ENCODE measurements at regions not wholly inside any gene's neighbourhood (a gene's known extent, or its start where the extent isn't known, plus 50 kb on each side); places are given as distances from the start of the nearest gene placed in this dataset.

DNA sequence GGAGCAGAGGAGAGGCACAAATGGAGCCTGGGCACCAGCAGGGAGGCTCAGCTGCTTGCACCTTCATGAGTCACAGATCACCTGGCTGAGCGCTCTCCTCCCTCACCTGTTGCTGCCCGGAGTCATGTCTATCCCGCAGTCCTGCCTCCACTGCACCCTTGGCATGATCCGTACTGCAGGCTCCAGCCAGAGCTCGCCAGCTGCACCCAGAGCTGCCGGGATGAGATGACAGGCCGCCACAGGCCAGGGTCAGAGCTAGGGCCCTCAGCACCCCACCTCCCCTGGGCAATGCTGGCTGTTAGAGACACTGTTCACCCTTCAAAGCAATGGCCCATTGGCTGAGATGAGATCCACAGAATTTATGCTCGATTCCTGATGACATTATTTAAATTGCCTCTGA, 702.8 kb downstream of the TBC1D22A start:
- TF ChIP-seq POLR2A (IDR thresholded peaks at IDR 0.05) (no peak), CTCF (IDR thresholded peaks at IDR 0.05 in 8 of 11, conservative IDR thresholded peaks at IDR 0.05 in 3 of 11) (no peak), POLR2AphosphoS5 (IDR thresholded peaks at IDR 0.05) (no peak)
- Histone ChIP-seq H3K27me3 (replicated peaks in 1 of 7) (peaks cover 0 to 7% (median 0%) of the 10 kb centered on the region in 7 donors), H3K27ac (no peak overlapping the region), H3K4me1 (no peaks in the 10 kb centered on the region), H3K9me3 (peaks cover 4 to 32% (median 19%) of the 10 kb centered on the region in 8 donors), H3K36me3 (no peaks in the 10 kb centered on the region), H3K4me3 (no peak overlapping the region)
- 79 to 94% (median 86%) methylated on average over 8 of the region's 8 CpGs for WGBS, 5 donors
- no peak for DNase-seq
- intact Hi-C loops (cut with DNase I; ENCODE audit: low total_unique reads): no loop called here

DNA sequence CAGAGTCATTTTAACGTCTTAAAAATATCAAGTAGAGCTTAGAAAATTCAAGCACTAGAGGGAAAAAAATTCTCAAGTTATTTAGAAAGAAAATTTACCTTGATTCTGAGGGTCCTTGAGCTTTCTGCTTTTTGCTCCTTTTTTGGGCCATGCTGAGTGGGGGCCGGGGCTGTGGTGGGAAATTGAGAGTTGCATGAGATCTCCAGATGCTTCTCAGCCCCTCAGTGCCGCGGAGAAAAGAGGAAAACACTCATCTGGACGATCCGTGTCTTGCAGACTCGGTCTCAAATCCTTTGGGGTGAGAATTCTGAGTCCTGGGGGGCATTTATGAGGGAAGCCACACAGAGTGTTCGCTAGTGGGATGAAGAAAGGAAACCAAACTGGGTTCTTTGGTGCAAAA, 700.8 kb downstream of the TBC1D22A start:
- intact Hi-C loops (cut with DNase I; ENCODE audit: low total_unique reads): no loop called here
- TF ChIP-seq CTCF (IDR thresholded peaks at IDR 0.05 in 8 of 11, conservative IDR thresholded peaks at IDR 0.05 in 3 of 11) (no peak), POLR2AphosphoS5 (IDR thresholded peaks at IDR 0.05) (no peak), POLR2A (IDR thresholded peaks at IDR 0.05) (no peak)
- Histone ChIP-seq H3K9me3 (peaks cover 4 to 32% (median 19%) of the 10 kb centered on the region in 8 donors), H3K4me3 (no peak overlapping the region), H3K4me1 (no peaks in the 10 kb centered on the region), H3K27me3 (replicated peaks in 1 of 7) (peaks cover 0 to 7% (median 0%) of the 10 kb centered on the region in 7 donors), H3K36me3 (no peaks in the 10 kb centered on the region), H3K27ac (no peak overlapping the region)
- DNase-seq: no peak
- WGBS, 5 donors: 73 to 82% (median 77%) methylated on average over 8 of the region's 8 CpGs

DNA sequence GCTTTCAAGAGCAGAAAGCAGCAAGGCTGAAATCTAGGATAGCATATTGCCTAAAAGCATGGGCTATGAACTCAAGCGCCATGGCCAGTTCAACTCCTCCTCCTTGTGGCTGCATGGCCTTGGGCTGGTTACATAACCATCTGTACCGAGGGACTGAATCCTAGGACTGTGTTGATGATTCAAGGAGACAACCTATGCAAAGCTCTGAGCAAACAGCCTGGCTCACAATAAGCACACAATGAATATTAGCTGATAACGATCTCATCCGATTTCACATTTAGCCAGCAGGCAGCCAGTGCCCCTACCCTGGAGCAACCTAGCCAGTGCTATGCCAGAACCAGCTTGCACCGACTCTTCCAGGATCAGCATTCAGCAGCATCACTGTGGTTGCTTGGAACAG, 698.4 kb downstream of the TBC1D22A start:
- H3K4me1 ChIP-seq: no peaks in the 10 kb centered on the region
- TF ChIP-seq POLR2AphosphoS5 (IDR thresholded peaks at IDR 0.05) (no peak), CTCF (IDR thresholded peaks at IDR 0.05 in 8 of 11, conservative IDR thresholded peaks at IDR 0.05 in 3 of 11) (no peak), POLR2A (IDR thresholded peaks at IDR 0.05) (no peak)
- intact Hi-C loops (cut with DNase I; ENCODE audit: low total_unique reads): no loop called here
- no peaks in the 10 kb centered on the region for H3K36me3 ChIP-seq
- no peak for DNase-seq
- H3K27me3 ChIP-seq (replicated peaks in 1 of 7): peaks cover 0 to 7% (median 0%) of the 10 kb centered on the region in 7 donors
- H3K27ac ChIP-seq: no peak overlapping the region
- WGBS, 5 donors: 80 to 93% (median 86%) methylated on average over 5 of the region's 5 CpGs
- no peak overlapping the region for H3K4me3 ChIP-seq
- H3K9me3 ChIP-seq: peaks cover 0 to 20% (median under 1%) of the 10 kb centered on the region in 8 donors

GRCh38 chr22:47460176-47460575, 697.7 kb downstream of the TBC1D22A start:
- no peaks in the 10 kb centered on the region for H3K36me3 ChIP-seq
- no peak overlapping the region for H3K27ac ChIP-seq
- WGBS, 5 donors: 64 to 95% (median 84%) methylated on average over 3 of the region's 3 CpGs
- TF ChIP-seq POLR2AphosphoS5 (IDR thresholded peaks at IDR 0.05) (no peak), POLR2A (IDR thresholded peaks at IDR 0.05) (no peak), CTCF (IDR thresholded peaks at IDR 0.05 in 8 of 11, conservative IDR thresholded peaks at IDR 0.05 in 3 of 11) (no peak)
- DNase-seq: no peak
- H3K4me3 ChIP-seq: no peak overlapping the region
- H3K4me1 ChIP-seq: no peaks in the 10 kb centered on the region
- peaks cover 0 to 19% (median under 1%) of the 10 kb centered on the region in 8 donors for H3K9me3 ChIP-seq
- intact Hi-C loops (cut with DNase I; ENCODE audit: low total_unique reads): no loop called here
- peaks cover 0 to 3% (median 0%) of the 10 kb centered on the region in 7 donors for H3K27me3 ChIP-seq (replicated peaks in 1 of 7)

All from spleen (tissue), 11 donors.